Activated T-helper 2 cell treated with anti-CD3 and anti-CD28 coated beads, Interferon-gamma antibody, Interleukin-2, Interleukin-4, amounts not matched to agents 10 μg/mL and 5 μg/mL and 100 μg/mL, durations not matched to agents 14 hours and 24 hours and 36 hours (primary cell): ENCODE measurements at regions not wholly inside any gene's neighbourhood (a gene's known extent, or its start where the extent isn't known, plus 50 kb on each side); places are given as distances from the start of the nearest gene placed in this dataset.
"Not testable (repeated sequence)": the region's sequence is repeated elsewhere in the genome, so short reads cannot be mapped to it uniquely, and the experiment has no call there.

ENCODE experiments used
- DNase-seq: peaks from one replicate; pipeline ENCODE4 v3.0.0; 2021; ENCODE audit warnings: low spot score
- H3K27ac Mint-ChIP-seq: one replicate; pipeline ENCODE4 v1.8.0; 2021; ENCODE audit warnings: mixed read lengths
- H3K27me3 Mint-ChIP-seq: one replicate; pipeline ENCODE4 v1.8.0; 2021; ENCODE audit warnings: low read depth, mixed read lengths
- H3K36me3 Mint-ChIP-seq: one replicate; pipeline ENCODE4 v1.8.0; 2021; ENCODE audit warnings: low read depth, mixed read lengths
- H3K4me1 Mint-ChIP-seq: one replicate; pipeline ENCODE4 v1.8.0; 2021; ENCODE audit warnings: low read depth, mixed read lengths
- H3K4me3 Mint-ChIP-seq: one replicate; pipeline ENCODE4 v1.8.0; 2021; ENCODE audit warnings: low read depth, mild to moderate bottlenecking, moderate library complexity, mixed read lengths
- H3K9me3 Mint-ChIP-seq: one replicate; pipeline ENCODE4 v1.8.0; 2021; ENCODE audit warnings: mixed read lengths
- intact Hi-C: fragments of 100-400 bp; cut with micrococcal nuclease; formaldehyde crosslinking; loops from one replicate; pipeline ENCODE4 v1.15.1; 2023

DNA sequence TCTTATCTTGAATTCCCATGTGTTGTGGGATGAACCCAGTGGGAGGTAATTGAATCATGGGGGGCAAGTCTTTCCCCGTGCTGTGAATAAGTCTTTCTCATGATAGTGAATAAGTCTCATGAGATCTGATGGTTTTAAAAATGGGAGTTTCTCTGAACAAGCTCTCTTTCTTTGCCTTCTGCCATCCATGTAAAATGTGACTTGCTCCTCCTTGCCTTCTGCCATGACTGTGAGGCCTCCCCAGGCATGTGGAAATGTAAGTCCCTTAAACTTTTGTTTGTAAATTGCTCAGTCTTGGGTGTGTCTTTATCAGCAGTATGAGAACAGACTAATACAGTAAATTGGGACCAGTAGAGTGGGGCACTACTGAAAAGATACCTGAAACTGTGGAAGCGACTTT lies 92.1 kb upstream of the PMCH start:
- H3K4me1 Mint-ChIP-seq, H3K9me3 Mint-ChIP-seq, H3K27ac Mint-ChIP-seq, intact Hi-C loops, DNase-seq, H3K27me3 Mint-ChIP-seq, H3K4me3 Mint-ChIP-seq, H3K36me3 Mint-ChIP-seq: not testable (repeated sequence)

DNA sequence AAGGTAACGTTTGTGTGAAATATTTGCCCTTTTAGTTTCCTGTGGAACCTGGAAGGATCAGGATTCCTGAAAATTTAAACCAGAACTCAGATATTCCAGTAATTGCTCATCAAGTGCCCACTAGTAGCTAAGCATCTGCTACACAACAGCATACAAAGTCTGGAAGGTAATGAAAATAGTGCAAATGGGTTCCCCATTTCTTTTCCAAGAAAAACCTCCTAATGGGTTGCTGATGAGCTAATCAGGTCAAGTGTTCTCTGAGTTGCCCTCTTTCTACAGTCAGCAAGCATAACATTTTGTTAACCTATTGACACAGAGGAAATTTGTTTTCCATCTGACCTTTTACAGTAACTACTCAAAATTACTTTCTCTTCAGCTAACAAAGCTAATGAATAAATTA lies 83.6 kb upstream of the PMCH start:
- Mint-ChIP-seq H3K9me3 (no peaks in the 10 kb centered on the region), H3K4me1 (no peaks in the 10 kb centered on the region), H3K27ac (no peak overlapping the region), H3K27me3 (peaks cover 6% of the 10 kb centered on the region), H3K36me3 (no peaks in the 10 kb centered on the region), H3K4me3 (no peak overlapping the region)
- intact Hi-C loops, result no loop called here
- DNase-seq, result no peak

DNA sequence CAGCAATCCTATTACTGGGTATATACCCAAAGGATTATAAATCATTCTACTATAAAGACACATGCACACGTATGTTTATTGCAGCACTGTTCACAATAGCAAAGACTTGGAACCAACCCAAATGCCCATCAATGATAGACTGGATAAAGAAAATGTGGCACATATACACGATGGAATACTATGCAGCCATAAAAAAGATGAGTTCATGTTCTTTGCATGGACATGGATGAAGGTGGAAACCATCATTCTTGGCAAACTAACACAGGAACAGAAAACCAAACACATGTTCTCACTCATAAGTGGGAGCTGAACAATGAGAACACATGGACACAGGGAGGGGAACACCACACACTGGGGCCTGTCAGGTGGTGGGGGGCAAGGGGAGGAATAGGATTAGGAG lies 58.1 kb upstream of the PMCH start:
- H3K36me3 Mint-ChIP-seq, H3K4me3 Mint-ChIP-seq, DNase-seq, intact Hi-C loops, H3K27ac Mint-ChIP-seq, H3K27me3 Mint-ChIP-seq, H3K4me1 Mint-ChIP-seq: not testable (repeated sequence)
- peaks cover 22% of the 10 kb centered on the region for H3K9me3 Mint-ChIP-seq

DNA sequence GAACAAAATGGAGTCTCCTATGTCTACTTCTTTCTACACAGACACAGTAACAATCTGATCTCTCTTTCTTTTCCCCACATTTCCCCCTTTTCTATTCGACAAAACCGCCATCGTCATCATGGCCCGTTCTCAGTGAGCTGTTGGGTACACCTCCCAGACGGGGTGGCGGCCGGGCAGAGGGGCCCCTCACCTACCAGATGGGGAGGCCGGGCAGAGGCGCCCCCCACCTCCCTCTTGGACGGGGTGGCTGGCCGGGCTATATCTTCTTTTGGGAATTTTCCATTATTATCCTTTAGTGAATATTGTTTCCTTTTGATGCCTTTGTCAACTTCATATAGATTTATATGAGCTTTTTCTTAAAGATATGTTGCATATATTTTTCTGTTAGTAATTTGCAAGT lies 53.4 kb upstream of the PMCH start:
- H3K27me3 Mint-ChIP-seq, H3K4me1 Mint-ChIP-seq, intact Hi-C loops, H3K4me3 Mint-ChIP-seq, DNase-seq, H3K36me3 Mint-ChIP-seq, H3K27ac Mint-ChIP-seq: not testable (repeated sequence)
- peaks cover 14% of the 10 kb centered on the region for H3K9me3 Mint-ChIP-seq

DNA sequence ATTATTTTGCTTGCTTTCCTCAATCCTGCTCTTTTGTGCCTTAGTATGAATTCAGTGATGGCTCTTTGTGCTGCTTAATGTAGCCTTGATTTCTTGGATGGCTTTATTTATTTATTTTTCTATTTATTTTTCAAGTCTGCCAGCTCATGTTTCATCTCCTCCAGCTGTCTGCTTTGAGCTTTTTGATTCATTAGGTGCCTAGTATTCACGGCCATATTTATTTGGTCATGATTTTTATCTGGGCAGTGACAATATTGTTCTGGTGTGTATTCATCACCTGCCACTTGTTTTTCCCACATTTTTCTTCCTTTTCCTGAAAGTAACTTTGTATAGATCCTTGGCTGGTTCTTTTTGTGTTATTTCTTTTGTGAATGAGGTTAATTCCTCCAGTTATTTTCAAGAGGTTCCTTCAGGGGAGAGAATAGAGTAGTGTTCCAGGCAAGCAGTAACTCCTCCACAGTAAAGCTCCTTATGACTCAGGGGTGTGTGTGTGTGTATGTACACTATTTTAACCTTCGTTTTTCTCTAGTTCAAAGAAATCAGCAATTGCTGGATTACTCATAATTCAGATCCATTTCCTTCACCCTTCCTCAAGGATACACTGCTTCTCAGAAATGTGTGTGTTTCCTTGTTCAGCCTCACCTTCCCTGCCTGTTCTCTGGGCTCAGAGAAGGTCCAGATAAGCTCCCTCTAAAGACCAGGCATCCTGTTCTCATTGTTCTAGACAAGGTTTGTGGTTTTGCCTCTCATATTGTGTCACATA lies 51.6 kb upstream of the PMCH start:
- peaks cover 2% of the 10 kb centered on the region for H3K4me1 Mint-ChIP-seq
- intact Hi-C loops, result no loop called here
- no peak overlapping the region for H3K4me3 Mint-ChIP-seq
- H3K27ac Mint-ChIP-seq, result no peak overlapping the region
- no peaks in the 10 kb centered on the region for H3K36me3 Mint-ChIP-seq
- H3K9me3 Mint-ChIP-seq, result peaks cover 6% of the 10 kb centered on the region
- peaks cover 11% of the 10 kb centered on the region for H3K27me3 Mint-ChIP-seq
- no peak for DNase-seq
